ENCODE measurements at regions not wholly inside any gene's neighbourhood (a gene's known extent, or its start where the extent isn't known, plus 50 kb on each side); places are given as distances from the start of the nearest gene placed in this dataset.

GRCh38 chr2:78023356-78023755 is 501.2 kb upstream of the LRRTM4 start:
- Mint-ChIP-seq H3K27ac (no peak overlapping the region; a peak in 1 of 7 replicates), H3K27me3 (ENCODE audit: low read depth) (no peaks in the 10 kb centered on the region), H3K4me3 (no peak overlapping the region), H3K4me1 (no peaks in the 10 kb centered on the region), H3K9me3 (peaks cover 10 to 22% of the 10 kb centered on the region in 2 experiments; a peak in 4 of 5 replicates), H3K36me3 (ENCODE audit: insufficient read depth in 1 of 3, low read depth in 3 of 3) (peaks cover 2 to 19% (median 12%) of the 10 kb centered on the region in 3 experiments; a peak in 6 of 7 replicates)
- H4K5ac ChIP-seq (ENCODE audit: insufficient read length, low read depth, low read length): no peak overlapping the region
- no peaks in the 10 kb centered on the region for H3K4me1 ChIP-seq (ENCODE audit: insufficient read depth, low read length)
- H3K23ac ChIP-seq (ENCODE audit: insufficient read length, low read depth, low read length): no peak overlapping the region
- H3K23me2 ChIP-seq (ENCODE audit: insufficient read length, low read depth, low read length, poor library complexity, severe bottlenecking): no peaks in the 10 kb centered on the region
- H2AK5ac ChIP-seq (ENCODE audit: insufficient read length, low read length): no peak overlapping the region
- H2AFZ ChIP-seq (ENCODE audit: low read length): no peak overlapping the region
- WGBS (ENCODE audit: extremely low coverage, insufficient read length, low lambda C conversion rate): no CpG with 5 or more reads among the region's 1 CpG
- H3K9ac ChIP-seq (ENCODE audit: extremely low read depth, insufficient read length, low read length): no peak overlapping the region
- peak; percentile 53 for DNase-seq
- H2BK5ac ChIP-seq (ENCODE audit: insufficient read length, low read length): no peak overlapping the region
- no peaks in the 10 kb centered on the region for H4K20me1 ChIP-seq (ENCODE audit: control insufficient read depth, insufficient read depth, insufficient read length)
- H3K27me3 ChIP-seq (ENCODE audit: insufficient read depth, low read length): no peaks in the 10 kb centered on the region
- H3K4me2 ChIP-seq (ENCODE audit: insufficient read depth, insufficient read length, low read length): no peak overlapping the region
- no peak overlapping the region for H4K8ac ChIP-seq (replicated peaks; ENCODE audit: insufficient read length, low read depth, low read length)
- no peaks in the 10 kb centered on the region for H3K9me3 ChIP-seq (ENCODE audit: control insufficient read depth, low read depth, low read length)
- no peak overlapping the region for H3K14ac ChIP-seq (ENCODE audit: insufficient read depth, low read length)
- no peak overlapping the region for H2BK15ac ChIP-seq (ENCODE audit: low read depth, low read length)
- H3K27ac ChIP-seq (ENCODE audit: insufficient read length, low read depth, low read length): no peak overlapping the region
- no peak overlapping the region for H4K91ac ChIP-seq (ENCODE audit: insufficient read length, low read depth, low read length)
- H3K4ac ChIP-seq (ENCODE audit: low read depth, low read length): no peak overlapping the region
- H3K79me2 ChIP-seq (ENCODE audit: insufficient read depth, low read length): no peaks in the 10 kb centered on the region
- H2BK12ac ChIP-seq (ENCODE audit: insufficient read length, low read depth, low read length): no peak overlapping the region
- no peak overlapping the region for H2BK120ac ChIP-seq (ENCODE audit: low read depth, low read length, poor library complexity, severe bottlenecking)
- no peak overlapping the region for H3K18ac ChIP-seq (ENCODE audit: insufficient read length, low read depth, low read length)
- H3T11ph ChIP-seq (ENCODE audit: low read length): no peak overlapping the region
- H3K56ac ChIP-seq (ENCODE audit: insufficient read length, low read depth, low read length): no peak overlapping the region
- H3K79me1 ChIP-seq (ENCODE audit: insufficient read depth, low read depth, low read length, poor library complexity, severe bottlenecking): no peaks in the 10 kb centered on the region
- H2BK20ac ChIP-seq (ENCODE audit: low read depth, low read length, poor library complexity, severe bottlenecking): no peak overlapping the region
- TF ChIP-seq CTCF (conservative IDR thresholded peaks at IDR 0.05): peak; percentile 51; the same call in 2 of the 3 replicates

All from H9 (cell line).